ENCODE measurements at regions not wholly inside any gene's neighbourhood (a gene's known extent, or its start where the extent isn't known, plus 50 kb on each side); places are given as distances from the start of the nearest gene placed in this dataset.
"Not testable (repeated sequence)": the region's sequence is repeated elsewhere in the genome, so short reads cannot be mapped to it uniquely, and the experiment has no call there.

GRCh38 chr17:16842346-16842745 is 129.6 kb downstream of the TNFRSF13B start:
- not testable (repeated sequence) for H3K4me3 ChIP-seq (ENCODE audit: low read depth, low read length); DNase-seq (ENCODE audit: low read depth)

GRCh38 chr17:16841896-16842295 is 130.0 kb downstream of the TNFRSF13B start:
- not testable (repeated sequence) for H3K4me3 ChIP-seq (ENCODE audit: low read depth, low read length); DNase-seq (ENCODE audit: low read depth)

GRCh38 chr17:16840219-16840618 is 131.7 kb downstream of the TNFRSF13B start:
- H3K4me3 ChIP-seq (ENCODE audit: low read depth, low read length); DNase-seq (ENCODE audit: low read depth): not testable (repeated sequence)

- DNase-seq (ENCODE audit: low read depth); H3K4me3 ChIP-seq (ENCODE audit: low read depth, low read length): not testable (repeated sequence)
Observed at GRCh38 chr17:16839242-16840175, 132.4 kb downstream of the TNFRSF13B start.

GRCh38 chr17:16838795-16839194 is 133.1 kb downstream of the TNFRSF13B start:
- not testable (repeated sequence) for DNase-seq (ENCODE audit: low read depth); H3K4me3 ChIP-seq (ENCODE audit: low read depth, low read length)

GRCh38 chr17:16838287-16838686 is 133.6 kb downstream of the TNFRSF13B start:
- not testable (repeated sequence) for H3K4me3 ChIP-seq (ENCODE audit: low read depth, low read length); DNase-seq (ENCODE audit: low read depth)

GRCh38 chr17:16837468-16838266 is 134.3 kb downstream of the TNFRSF13B start:
- not testable (repeated sequence) for H3K4me3 ChIP-seq (ENCODE audit: low read depth, low read length); DNase-seq (ENCODE audit: low read depth)

GRCh38 chr17:16836315-16836915 is 135.5 kb downstream of the TNFRSF13B start:
- not testable (repeated sequence) for DNase-seq (ENCODE audit: low read depth); H3K4me3 ChIP-seq (ENCODE audit: low read depth, low read length)

- H3K4me3 ChIP-seq (ENCODE audit: low read depth, low read length); DNase-seq (ENCODE audit: low read depth): not testable (repeated sequence)
Observed at GRCh38 chr17:16833517-16833916, 138.4 kb downstream of the TNFRSF13B start.

- not testable (repeated sequence) for DNase-seq (ENCODE audit: low read depth); H3K4me3 ChIP-seq (ENCODE audit: low read depth, low read length)
Observed at GRCh38 chr17:16832853-16833252, 139.1 kb downstream of the TNFRSF13B start.

- not testable (repeated sequence) for H3K4me3 ChIP-seq (ENCODE audit: low read depth, low read length); DNase-seq (ENCODE audit: low read depth)
Observed at GRCh38 chr17:16832206-16832605, 139.7 kb downstream of the TNFRSF13B start.

- not testable (repeated sequence) for H3K4me3 ChIP-seq (ENCODE audit: low read depth, low read length); DNase-seq (ENCODE audit: low read depth)
Observed at GRCh38 chr17:16830770-16831169, 140.7 kb downstream of the CCDC144A start.

GRCh38 chr17:16830219-16830618 is 140.2 kb downstream of the CCDC144A start:
- not testable (repeated sequence) for DNase-seq (ENCODE audit: low read depth); H3K4me3 ChIP-seq (ENCODE audit: low read depth, low read length)

All from GM12864 (cell line).